Smooth muscle cell of the brain vasculature (primary cell): ENCODE measurements at regions not wholly inside any gene's neighbourhood (a gene's known extent, or its start where the extent isn't known, plus 50 kb on each side); places are given as distances from the start of the nearest gene placed in this dataset.

Experiments used
- DNase-seq: peaks from one replicate; pipeline ENCODE4 v3.0.0-alpha.2; 2012; ENCODE audit warnings: low read depth, low spot score

GRCh38 chr20:58139849-58140786, 88.3 kb downstream of the ANKRD60 start:
- DNase-seq, result no peak

- DNase-seq, result no peak
These were observed 90.1 kb downstream of the ANKRD60 start for GRCh38 chr20:58138395-58138794.

DNA sequence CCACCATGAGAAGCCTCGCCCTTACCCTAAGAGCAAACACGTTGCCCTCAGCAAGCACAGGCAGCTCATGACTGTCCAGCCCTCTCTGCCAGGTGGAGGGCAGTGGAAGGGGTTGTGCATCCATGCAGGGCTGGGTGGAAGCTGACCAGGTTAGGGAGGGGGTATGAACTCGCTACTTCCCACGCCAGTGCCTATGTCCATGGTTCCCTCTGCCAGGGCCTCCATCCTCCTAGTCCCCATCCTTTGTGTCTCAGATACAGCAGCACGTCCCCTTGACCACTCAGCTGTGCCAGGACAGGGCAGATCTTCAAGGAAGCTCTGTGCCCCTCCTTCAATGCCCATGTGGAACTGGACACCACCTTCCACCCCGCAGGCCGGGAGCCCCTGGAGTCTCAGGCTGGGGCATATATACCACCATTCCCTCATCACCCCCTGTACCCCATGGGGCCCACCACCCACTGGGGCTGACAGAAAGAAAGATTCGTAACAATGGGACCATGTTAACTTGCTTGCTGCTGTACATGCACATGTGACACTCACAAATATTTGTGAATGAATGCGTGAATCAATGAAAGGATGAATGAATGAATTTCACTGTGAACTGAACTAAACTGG, 90.7 kb downstream of the ANKRD60 start:
- no peak for DNase-seq

GRCh38 chr20:58137236-58137635, 91.2 kb downstream of the ANKRD60 start:
- no peak for DNase-seq

DNA sequence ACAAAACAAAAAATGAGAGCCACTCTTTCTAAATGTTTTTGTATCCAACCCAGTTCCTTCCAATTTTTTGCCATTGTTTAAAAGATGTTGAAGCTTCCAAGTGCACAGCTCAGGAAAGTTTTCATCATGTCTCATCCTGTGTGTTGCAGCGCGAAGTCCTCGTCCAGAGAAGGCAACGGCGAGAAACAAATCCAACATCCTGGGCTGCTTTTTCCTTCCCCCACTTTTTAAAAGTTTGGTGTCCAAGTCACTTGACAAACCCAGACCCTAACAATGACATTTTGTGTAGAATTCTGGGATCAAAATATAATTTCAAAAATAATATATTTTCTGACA, 92.3 kb downstream of the ANKRD60 start:
- no peak for DNase-seq

- DNase-seq, result no peak
These were observed 92.9 kb downstream of the ANKRD60 start for GRCh38 chr20:58135441-58136148.

DNA sequence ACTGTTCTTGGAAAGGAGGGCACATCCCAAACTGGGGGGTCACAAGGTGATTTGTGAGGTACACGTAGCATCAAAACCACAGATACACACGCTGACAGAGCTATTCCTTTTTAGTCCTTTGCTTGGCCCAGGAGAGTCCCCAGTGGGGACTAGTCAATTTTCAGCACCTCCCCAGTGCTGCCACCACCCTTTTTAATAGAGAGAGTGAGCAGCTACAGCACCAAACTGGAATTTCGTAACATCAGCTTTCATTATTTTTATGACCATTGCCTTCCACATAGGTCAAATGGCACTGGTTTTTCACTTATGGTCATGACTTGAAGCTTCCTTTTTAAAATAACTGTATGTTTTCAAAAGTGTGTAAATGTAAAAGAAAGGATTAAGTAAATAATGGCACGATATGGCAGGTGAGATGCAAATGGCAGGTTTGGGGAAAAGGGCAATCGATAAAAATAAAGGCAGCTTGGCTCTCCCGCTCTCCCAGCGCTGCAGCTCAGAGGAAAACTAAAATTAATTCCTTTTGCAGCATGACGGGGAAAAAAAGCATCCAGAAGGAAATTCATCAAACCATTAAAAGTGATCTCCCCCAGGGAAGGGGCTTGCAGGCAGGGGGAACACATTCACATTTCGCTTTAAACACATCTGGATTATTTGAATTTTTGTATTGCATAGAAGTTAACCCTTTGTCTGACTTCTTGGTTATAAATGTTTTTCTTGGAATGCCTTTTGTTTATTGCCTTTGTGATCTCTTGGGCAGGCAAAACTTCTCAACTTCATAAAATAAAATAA, 95.2 kb downstream of the ANKRD60 start:
- DNase-seq, result no peak

GRCh38 chr20:58131551-58132142, 96.8 kb downstream of the ANKRD60 start:
- DNase-seq, result peak; percentile 82

GRCh38 chr20:58131151-58131550, 97.3 kb downstream of the ANKRD60 start:
- DNase-seq, result no peak

- DNase-seq, result no peak
These were observed 97.9 kb downstream of the ANKRD60 start for GRCh38 chr20:58130581-58130980.

DNA sequence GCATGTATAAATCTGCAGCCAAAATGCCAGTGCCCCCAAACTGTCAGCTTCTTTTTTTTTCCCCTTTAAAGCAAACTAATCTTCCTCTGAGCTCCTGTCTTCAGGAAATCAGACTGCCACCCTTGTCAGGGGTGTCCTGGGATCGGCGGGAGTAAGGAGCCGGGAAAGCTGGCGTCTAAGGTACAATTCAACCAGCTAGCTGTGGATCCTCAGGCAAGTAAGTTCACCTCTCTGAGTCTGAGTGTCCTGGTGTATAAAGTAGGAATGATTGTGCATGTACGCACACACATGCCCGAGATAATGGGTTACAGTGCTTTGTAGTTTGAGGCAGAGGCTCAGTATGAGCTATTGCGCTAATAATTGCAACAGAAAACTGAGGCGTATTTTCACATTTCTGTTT, 98.3 kb downstream of the ANKRD60 start:
- no peak for DNase-seq

DNA sequence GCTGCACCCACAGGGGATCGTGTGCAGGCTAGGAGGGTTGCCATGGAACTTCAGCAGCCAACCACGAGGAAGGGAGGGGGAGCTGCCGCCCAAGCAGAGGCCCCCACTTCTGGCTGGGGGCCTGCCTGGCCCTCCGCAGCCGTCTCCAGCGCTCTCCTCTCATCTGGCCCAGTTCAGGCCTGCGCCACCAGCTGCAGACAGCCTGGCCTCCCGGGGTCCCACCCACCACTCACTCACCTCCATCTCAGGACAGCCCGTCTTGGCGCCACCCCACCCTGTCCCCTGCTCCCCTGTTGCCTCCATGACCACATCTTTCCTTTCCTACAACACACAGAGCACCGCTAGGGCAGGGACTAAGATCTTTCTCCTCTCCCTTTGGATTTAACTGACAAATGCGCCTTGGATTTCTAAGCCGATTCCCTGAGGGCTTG, 98.7 kb downstream of the ANKRD60 start:
- no peak for DNase-seq

- DNase-seq, result no peak
These were observed 99.5 kb downstream of the ANKRD60 start for GRCh38 chr20:58128635-58129625.

- DNase-seq, result peak; percentile 82
These were observed 100.7 kb downstream of the ANKRD60 start for GRCh38 chr20:58127701-58128111.

DNA sequence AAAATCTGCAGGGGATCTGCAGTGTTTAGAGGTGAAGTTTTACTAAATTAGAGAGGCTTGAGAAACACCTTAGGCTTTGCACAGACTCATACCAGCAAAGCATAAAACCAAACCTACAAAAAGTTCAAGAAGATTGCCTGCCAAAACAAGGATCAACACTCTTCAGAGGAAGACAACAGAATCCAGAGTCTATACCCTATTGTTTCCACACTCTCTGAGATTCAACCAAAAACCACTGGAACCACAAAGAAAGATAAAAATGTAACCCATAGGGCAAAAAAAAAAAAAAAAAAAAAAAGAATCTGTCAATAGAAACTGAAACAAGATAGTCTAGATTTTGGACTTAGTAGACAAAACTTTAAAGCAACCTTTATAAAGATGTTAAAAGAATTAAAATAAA, 102.7 kb downstream of the ANKRD60 start:
- no peak for DNase-seq

DNA sequence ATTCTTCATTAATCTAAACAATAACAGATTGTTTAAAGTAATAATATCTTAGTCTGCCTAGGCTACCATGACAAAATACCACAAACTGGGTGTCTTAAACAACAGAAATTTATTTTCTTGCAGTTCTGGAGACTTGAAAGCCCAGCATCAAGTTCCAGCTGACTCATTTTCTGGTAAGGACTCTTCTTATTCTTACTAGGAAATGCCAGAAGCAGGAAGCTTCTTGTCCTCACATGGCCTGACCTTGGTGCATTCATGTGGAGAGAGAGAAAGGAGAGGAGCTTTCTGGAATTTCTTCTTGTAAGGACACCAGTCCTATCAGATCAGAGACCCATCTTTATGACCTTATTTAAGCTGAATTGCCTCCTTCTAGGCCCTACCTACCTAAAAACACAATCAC, 110.5 kb downstream of the ANKRD60 start:
- no peak for DNase-seq

DNA sequence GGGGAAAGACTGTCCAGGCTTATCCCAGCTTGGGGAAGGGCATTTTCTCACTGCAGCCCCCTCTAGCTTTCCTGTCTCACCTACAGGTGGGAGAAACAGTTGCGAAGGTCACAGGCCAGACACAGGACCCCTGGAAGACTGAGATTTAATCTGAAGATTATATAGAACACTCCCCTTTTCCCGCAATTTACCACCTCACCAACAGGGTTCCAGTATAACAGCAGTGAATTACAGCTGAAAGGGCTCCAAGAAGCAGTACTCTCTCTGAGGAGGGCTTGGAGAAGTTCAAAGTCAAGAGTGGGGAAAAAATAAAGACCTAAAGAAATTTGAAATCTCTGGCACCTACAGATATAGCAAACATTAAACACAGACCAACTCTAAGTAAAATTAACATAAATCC, 111.9 kb downstream of the ANKRD60 start:
- DNase-seq, result no peak

DNA sequence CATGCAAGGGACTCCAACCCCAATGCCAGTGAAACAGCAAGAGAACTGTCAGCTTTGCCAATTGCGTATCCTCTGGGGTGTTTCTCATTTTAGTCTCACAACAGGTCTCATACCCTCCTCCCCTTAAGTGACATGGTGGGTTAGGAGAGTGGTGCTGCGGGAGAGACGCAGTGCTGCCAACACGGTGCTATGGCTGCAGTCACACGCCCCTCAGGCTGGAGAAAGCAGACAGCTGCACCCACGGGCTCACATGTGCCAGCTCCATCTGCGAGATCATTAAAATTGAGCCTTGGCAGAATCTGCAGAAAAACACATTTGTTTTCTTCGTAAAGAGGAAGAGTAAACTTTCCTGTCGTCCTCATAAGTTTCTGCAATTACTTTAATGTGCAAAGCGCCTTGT, 114.7 kb downstream of the ANKRD60 start:
- DNase-seq, result no peak

- no peak for DNase-seq
These were observed 116.3 kb downstream of the ANKRD60 start for GRCh38 chr20:58112017-58112781.
